Stimulated activated memory B cell treated with anti-CD40 and anti-IgM and Interleukin-4, amounts not matched to agents 10 μg/mL and 1 μg/mL and 100 μg/mL, for 72 hours (primary cell): ENCODE measurements at regions not wholly inside any gene's neighbourhood (a gene's known extent, or its start where the extent isn't known, plus 50 kb on each side); places are given as distances from the start of the nearest gene placed in this dataset.

ENCODE experiments used
- ATAC-seq: fragments of 150-1000 bp; cut with Tn5 transposase; 2 replicates; pipeline ENCODE4 v1.10.0; 2021
- H3K27ac Mint-ChIP-seq: one replicate; pipeline ENCODE4 v1.8.0; 2022; ENCODE audit warnings: mild to moderate bottlenecking, mixed read lengths
- H3K27me3 Mint-ChIP-seq: one replicate; pipeline ENCODE4 v1.8.0; 2022; ENCODE audit warnings: mixed read lengths
- H3K36me3 Mint-ChIP-seq: one replicate; pipeline ENCODE4 v1.8.0; 2022; ENCODE audit warnings: mixed read lengths
- H3K4me1 Mint-ChIP-seq: one replicate; pipeline ENCODE4 v1.8.0; 2022; ENCODE audit warnings: mixed read lengths
- H3K4me3 Mint-ChIP-seq: one replicate; pipeline ENCODE4 v1.8.0; 2022; ENCODE audit warnings: mild to moderate bottlenecking, moderate library complexity, mixed read lengths
- H3K9me3 Mint-ChIP-seq: one replicate; pipeline ENCODE4 v1.8.0; 2022; ENCODE audit warnings: mixed read lengths

DNA sequence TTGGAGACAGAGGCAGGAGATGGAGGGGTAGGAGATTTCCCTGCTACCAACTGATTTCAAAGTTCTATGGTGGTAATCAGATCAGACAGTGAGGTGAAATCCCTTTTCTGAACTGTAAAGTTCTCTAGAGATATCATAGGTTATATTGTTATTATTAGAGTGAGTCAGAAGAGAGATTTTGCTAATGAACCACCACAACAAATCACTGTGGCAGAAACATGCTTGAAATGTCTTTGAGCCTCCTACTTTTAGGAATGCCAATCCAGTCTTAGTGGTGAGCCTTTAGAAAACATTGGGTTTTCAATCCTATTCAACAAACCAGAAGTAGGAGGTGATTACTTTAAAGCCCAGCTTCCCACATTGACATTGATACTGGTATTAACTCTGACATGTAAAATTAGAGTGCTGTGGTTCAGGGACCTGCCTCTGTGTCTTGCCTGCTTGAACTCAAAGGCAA, 136.7 kb upstream of the CNR1 start:
- Mint-ChIP-seq H3K9me3 (no peaks in the 10 kb centered on the region), H3K27me3 (no peaks in the 10 kb centered on the region), H3K4me3 (no peak overlapping the region), H3K36me3 (no peaks in the 10 kb centered on the region), H3K4me1 (no peaks in the 10 kb centered on the region), H3K27ac (no peak overlapping the region)
- ATAC-seq = no peak

DNA sequence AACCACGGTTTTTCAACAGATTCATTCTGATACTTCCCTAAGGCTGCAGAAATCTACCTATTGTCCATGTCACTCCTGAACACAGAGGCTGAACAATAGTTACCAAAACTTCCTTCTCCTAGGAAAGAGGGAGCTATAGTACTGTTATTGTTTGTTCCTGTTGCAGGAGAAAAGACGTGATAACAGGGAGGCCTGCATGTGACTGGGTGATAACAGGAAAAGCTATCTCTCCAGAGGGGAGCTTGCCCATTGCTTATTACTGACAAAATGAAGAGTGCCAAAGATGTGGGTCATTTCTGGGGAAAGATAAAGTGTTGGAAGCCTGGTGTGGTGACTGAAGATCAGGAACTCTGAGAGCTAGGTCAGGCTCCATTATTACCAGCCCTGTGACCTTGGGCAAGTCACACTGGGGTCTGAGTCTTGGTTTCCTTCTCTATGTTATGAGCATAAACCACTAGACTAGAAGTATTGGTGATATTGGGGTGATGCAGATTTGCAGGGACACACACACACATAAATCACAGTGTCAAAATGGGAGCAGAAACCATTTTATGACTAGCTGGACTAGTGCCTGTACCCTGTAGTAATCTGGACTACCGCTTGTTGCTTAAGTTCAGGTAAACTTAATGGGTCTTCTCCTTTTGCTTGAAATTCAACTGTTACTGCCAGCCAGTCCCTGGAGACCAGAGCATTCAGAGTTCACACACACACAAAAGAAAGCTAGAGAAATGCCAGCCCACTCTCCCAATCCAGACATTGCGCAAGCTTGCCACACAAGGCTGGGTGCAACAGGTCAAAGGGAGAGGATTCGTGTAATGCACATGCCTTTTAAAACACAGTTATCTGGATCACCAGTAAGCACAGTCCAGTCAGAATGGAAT, 136.0 kb upstream of the CNR1 start:
- no peaks in the 10 kb centered on the region for H3K4me1 Mint-ChIP-seq
- H3K27me3 Mint-ChIP-seq = no peaks in the 10 kb centered on the region
- ATAC-seq = no peak
- no peak overlapping the region for H3K27ac Mint-ChIP-seq
- no peak overlapping the region for H3K4me3 Mint-ChIP-seq
- H3K36me3 Mint-ChIP-seq = no peaks in the 10 kb centered on the region
- H3K9me3 Mint-ChIP-seq = no peaks in the 10 kb centered on the region

DNA sequence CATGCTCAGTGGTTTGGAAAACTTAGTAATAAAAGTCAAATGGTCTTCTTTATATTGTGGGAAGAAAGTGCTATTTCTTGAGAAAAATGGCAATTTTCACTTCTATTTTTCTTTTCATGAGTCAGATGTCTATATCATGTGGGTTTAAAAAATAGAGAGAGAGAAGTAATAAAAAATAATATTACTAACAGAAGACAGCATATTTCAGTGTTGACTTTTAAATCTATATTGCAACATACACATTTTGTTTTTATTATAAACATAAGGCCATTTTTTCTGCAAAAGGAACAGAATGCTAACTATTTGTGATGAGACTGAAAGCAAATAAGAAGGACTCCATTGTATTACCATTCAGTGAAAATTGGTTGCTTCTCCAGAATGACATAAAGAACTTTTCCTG, 135.1 kb upstream of the CNR1 start:
- H3K27ac Mint-ChIP-seq = no peak overlapping the region
- no peak for ATAC-seq
- no peaks in the 10 kb centered on the region for H3K27me3 Mint-ChIP-seq
- no peaks in the 10 kb centered on the region for H3K36me3 Mint-ChIP-seq
- no peak overlapping the region for H3K4me3 Mint-ChIP-seq
- H3K4me1 Mint-ChIP-seq = no peaks in the 10 kb centered on the region
- no peaks in the 10 kb centered on the region for H3K9me3 Mint-ChIP-seq

DNA sequence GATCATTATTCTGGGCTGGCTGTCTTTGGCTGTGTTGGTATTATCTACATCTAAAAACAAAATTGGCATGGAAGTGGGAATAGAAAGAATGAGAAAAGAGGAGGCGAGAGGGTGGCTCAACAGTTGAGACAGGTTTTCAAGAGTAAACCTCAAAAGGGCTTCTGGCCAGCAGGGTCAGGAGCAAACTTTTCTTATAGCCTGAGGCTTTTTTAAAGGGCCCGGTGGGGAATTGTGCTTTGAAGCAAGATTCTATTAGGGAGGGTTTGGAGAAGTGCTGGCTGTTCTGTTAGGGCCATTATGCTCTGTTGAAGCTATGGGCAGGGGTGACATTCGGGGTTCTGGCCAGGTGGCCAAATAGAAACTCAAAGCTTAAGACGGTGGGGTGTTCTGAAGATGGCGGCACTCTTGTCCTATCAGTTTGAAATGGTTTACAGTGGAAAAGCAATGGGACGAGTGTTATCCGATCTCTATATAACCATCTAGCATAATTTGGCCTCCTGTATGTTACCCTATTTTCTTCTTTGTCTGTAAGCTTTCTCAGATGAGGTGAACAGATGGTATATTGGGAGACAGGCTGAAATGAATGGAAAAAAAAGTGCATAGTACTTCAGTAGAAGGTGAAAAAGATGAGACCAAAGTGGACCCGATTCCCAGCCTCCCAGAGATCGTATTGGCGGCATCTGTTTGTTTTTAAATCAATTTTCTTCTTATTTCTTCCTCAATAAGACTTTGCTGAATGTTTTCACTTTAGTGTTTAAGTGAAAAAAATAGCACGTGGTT, 132.1 kb upstream of the CNR1 start:
- no peak overlapping the region for H3K4me3 Mint-ChIP-seq
- ATAC-seq = no peak
- H3K4me1 Mint-ChIP-seq = peaks cover 14% of the 10 kb centered on the region
- no peak overlapping the region for H3K27ac Mint-ChIP-seq
- peaks cover 16% of the 10 kb centered on the region for H3K27me3 Mint-ChIP-seq
- H3K9me3 Mint-ChIP-seq = no peaks in the 10 kb centered on the region
- no peaks in the 10 kb centered on the region for H3K36me3 Mint-ChIP-seq

GRCh38 chr6:88296694-88297093, 130.5 kb upstream of the CNR1 start:
- H3K36me3 Mint-ChIP-seq = no peaks in the 10 kb centered on the region
- H3K27ac Mint-ChIP-seq = no peak overlapping the region
- ATAC-seq = no peak
- H3K9me3 Mint-ChIP-seq = no peaks in the 10 kb centered on the region
- peaks cover 16% of the 10 kb centered on the region for H3K27me3 Mint-ChIP-seq
- no peak overlapping the region for H3K4me3 Mint-ChIP-seq
- H3K4me1 Mint-ChIP-seq = peaks cover 14% of the 10 kb centered on the region

GRCh38 chr6:88295663-88296062, 129.5 kb upstream of the CNR1 start:
- peaks cover 3% of the 10 kb centered on the region for H3K36me3 Mint-ChIP-seq
- no peak overlapping the region for H3K4me3 Mint-ChIP-seq
- H3K27ac Mint-ChIP-seq = no peak overlapping the region
- peaks cover 20% of the 10 kb centered on the region for H3K27me3 Mint-ChIP-seq
- H3K4me1 Mint-ChIP-seq = peaks cover 16% of the 10 kb centered on the region
- H3K9me3 Mint-ChIP-seq = peaks cover 3% of the 10 kb centered on the region
- no peak for ATAC-seq

DNA sequence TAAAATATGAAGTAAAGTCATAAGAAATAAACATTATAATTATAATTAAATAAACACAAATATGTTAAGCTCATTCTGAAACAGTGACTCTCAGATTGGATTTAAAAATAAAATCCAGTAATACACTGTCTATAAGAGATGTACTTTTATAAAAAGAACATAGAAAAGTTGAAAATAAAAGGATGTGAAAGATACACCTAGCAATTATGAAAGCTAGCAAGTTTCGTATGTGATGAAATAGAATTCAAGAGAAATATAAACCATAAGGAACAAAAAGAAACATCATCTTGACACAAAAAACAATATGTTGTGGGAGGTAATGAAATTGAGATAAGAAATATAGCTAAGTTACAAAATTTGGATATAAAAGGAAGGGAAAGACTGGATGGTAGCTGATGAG, 128.6 kb upstream of the CNR1 start:
- Mint-ChIP-seq H3K27me3 (peaks cover 22% of the 10 kb centered on the region), H3K27ac (peak overlapping the region; percentile 18), H3K36me3 (peaks cover 6% of the 10 kb centered on the region), H3K4me1 (peaks cover 21% of the 10 kb centered on the region), H3K4me3 (peak overlapping the region; percentile 19), H3K9me3 (peaks cover 6% of the 10 kb centered on the region)
- no peak for ATAC-seq

GRCh38 chr6:88290411-88290810, 124.3 kb upstream of the CNR1 start:
- Mint-ChIP-seq H3K4me3 (no peak overlapping the region), H3K4me1 (peaks cover 21% of the 10 kb centered on the region), H3K36me3 (peaks cover 15% of the 10 kb centered on the region), H3K27ac (no peak overlapping the region), H3K9me3 (peaks cover 16% of the 10 kb centered on the region), H3K27me3 (peaks cover 32% of the 10 kb centered on the region)
- ATAC-seq = no peak

GRCh38 chr6:88287696-88288095, 121.5 kb upstream of the CNR1 start:
- Mint-ChIP-seq H3K27ac (no peak overlapping the region), H3K36me3 (peaks cover 15% of the 10 kb centered on the region), H3K9me3 (peaks cover 18% of the 10 kb centered on the region), H3K27me3 (peaks cover 27% of the 10 kb centered on the region), H3K4me1 (peaks cover 7% of the 10 kb centered on the region), H3K4me3 (no peak overlapping the region)
- no peak for ATAC-seq

DNA sequence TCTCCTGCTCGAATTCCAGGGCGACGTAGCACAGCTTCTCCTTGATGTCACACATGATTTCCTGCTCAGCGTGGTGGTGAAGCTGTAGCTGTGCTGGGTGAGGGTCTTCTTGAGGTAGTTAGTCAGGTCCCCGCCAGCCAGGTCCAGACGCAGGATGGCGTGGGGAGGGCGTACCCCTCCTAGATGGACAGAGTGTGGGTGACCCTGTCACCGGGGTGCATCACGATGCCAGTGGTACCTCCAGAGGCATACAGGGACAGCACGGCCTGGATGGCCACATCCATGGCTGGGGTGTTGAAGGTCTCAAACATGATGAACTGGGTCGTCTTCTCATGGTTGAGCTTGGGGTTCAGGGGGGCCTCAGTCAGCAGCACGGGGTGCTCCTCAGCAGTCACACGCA, 110.2 kb upstream of the CNR1 start:
- Mint-ChIP-seq H3K27ac (no peak overlapping the region), H3K9me3 (no peaks in the 10 kb centered on the region), H3K4me1 (no peaks in the 10 kb centered on the region), H3K36me3 (no peaks in the 10 kb centered on the region), H3K4me3 (no peak overlapping the region), H3K27me3 (peaks cover 6% of the 10 kb centered on the region)
- ATAC-seq = peak; percentile 34

GRCh38 chr6:88268508-88268907, 102.4 kb upstream of the CNR1 start:
- ATAC-seq = no peak
- H3K27me3 Mint-ChIP-seq = peaks cover 20% of the 10 kb centered on the region
- no peaks in the 10 kb centered on the region for H3K36me3 Mint-ChIP-seq
- no peak overlapping the region for H3K27ac Mint-ChIP-seq
- no peak overlapping the region for H3K4me3 Mint-ChIP-seq
- no peaks in the 10 kb centered on the region for H3K4me1 Mint-ChIP-seq
- no peaks in the 10 kb centered on the region for H3K9me3 Mint-ChIP-seq

DNA sequence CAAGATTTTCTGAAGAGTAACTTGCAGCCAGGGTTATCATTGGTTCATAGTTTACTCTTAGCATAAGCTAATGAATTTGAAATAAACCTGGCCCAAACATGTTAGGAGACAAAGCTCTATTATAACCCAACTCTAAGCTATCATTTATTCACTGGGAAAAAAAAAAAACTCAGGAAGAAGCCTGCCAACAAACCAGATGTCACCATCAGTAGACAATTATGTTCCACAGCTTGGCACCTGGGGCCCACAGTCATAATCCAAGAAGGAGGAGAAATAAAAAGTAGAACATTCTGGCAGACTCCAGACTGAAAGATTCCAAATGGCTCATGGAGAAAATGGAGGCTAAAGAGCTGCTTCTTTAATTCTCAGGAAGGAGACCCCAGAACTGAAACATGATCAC, 100.0 kb upstream of the CNR1 start:
- H3K4me3 Mint-ChIP-seq = no peak overlapping the region
- H3K27me3 Mint-ChIP-seq = peaks cover 15% of the 10 kb centered on the region
- H3K27ac Mint-ChIP-seq = no peak overlapping the region
- ATAC-seq = no peak
- no peaks in the 10 kb centered on the region for H3K9me3 Mint-ChIP-seq
- peaks cover 5% of the 10 kb centered on the region for H3K4me1 Mint-ChIP-seq
- H3K36me3 Mint-ChIP-seq = no peaks in the 10 kb centered on the region

GRCh38 chr6:88263591-88263990, 97.4 kb upstream of the CNR1 start:
- Mint-ChIP-seq H3K4me3 (no peak overlapping the region), H3K36me3 (no peaks in the 10 kb centered on the region), H3K27me3 (peaks cover 4% of the 10 kb centered on the region), H3K4me1 (peaks cover 5% of the 10 kb centered on the region), H3K9me3 (no peaks in the 10 kb centered on the region), H3K27ac (no peak overlapping the region)
- ATAC-seq = no peak

DNA sequence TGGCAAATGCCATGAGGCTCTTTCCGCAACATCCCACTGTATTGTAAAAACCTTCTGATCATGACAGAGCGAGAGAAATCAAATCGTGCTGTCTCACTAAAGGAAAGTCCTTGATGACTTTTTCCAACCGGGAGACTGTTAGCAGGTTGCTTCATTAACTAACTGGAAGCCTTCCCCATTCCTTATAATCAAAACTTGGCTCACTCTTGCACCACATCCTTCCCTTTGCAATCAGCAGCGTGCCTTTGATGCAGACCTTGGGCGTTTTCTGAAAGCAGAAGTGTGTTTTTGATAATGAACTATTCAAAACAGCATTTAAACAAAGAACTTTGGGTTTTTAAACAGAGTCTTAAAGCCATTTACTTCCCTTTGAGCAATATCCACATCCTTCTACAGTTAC, 96.2 kb upstream of the CNR1 start:
- H3K4me3 Mint-ChIP-seq = no peak overlapping the region
- H3K36me3 Mint-ChIP-seq = no peaks in the 10 kb centered on the region
- no peak for ATAC-seq
- H3K4me1 Mint-ChIP-seq = peaks cover 5% of the 10 kb centered on the region
- H3K9me3 Mint-ChIP-seq = no peaks in the 10 kb centered on the region
- H3K27me3 Mint-ChIP-seq = no peaks in the 10 kb centered on the region
- H3K27ac Mint-ChIP-seq = no peak overlapping the region

GRCh38 chr6:88251301-88251700, 85.2 kb upstream of the CNR1 start:
- H3K4me1 Mint-ChIP-seq = no peaks in the 10 kb centered on the region
- ATAC-seq = no peak

More at GRCh38 chr6:88251301-88251700, 85.2 kb upstream of the CNR1 start:
- no peak overlapping the region for H3K4me3 Mint-ChIP-seq
- H3K9me3 Mint-ChIP-seq = peaks cover 15% of the 10 kb centered on the region
- H3K27ac Mint-ChIP-seq = no peak overlapping the region
- H3K27me3 Mint-ChIP-seq = peaks cover 16% of the 10 kb centered on the region
- peaks cover 7% of the 10 kb centered on the region for H3K36me3 Mint-ChIP-seq
